IMR-90 (cell line): ENCODE measurements at regions not wholly inside any gene's neighbourhood (a gene's known extent, or its start where the extent isn't known, plus 50 kb on each side); places are given as distances from the start of the nearest gene placed in this dataset.

Experiments
- ATAC-seq: fragments of 200-7000 bp; cut with Tn5 transposase; 2 replicates; pipeline ENCODE4 v1.9.1; 2020; ENCODE audit warnings: low read depth, mild to moderate bottlenecking, moderate library complexity
- BruUV-seq: library from RNA; stranded (reverse); fragments of 400-500 nt; replicated peaks from 2 replicates; lab custom pipeline; 2021; lab: Mats Ljungman, UMichigan
- CTCF ChIA-PET: fragments of 300-600 bp; formaldehyde crosslinking; extraction: SDS; loops from one replicate; lab custom pipeline; 2021; ENCODE audit warnings: antibody characterized with exemption; lab: Yijun Ruan, JAX
- POLR2A ChIA-PET: fragments of 300-600 bp; sonication (Branson Sonifier 250); formaldehyde crosslinking; loops from one replicate; lab custom pipeline; 2022; ENCODE audit warnings: antibody characterized with exemption; ENCODE audit not compliant: unreplicated experiment; lab: Charles Lee
- DNase-seq: peaks from one replicate; pipeline ENCODE4 v3.0.0; 2013
- H2AFZ ChIP-seq: replicated peaks from 2 replicates; pipeline ENCODE3; 2013; ENCODE audit warnings: low read length, mild to moderate bottlenecking; ENCODE audit not compliant: poor library complexity
- H2AK5ac ChIP-seq: 2 replicates; pipeline ENCODE4 v1.6.1; 2013; ENCODE audit warnings: low read depth, low read length, inconsistent platforms
- H2AK9ac ChIP-seq: replicated peaks from 2 replicates; pipeline ENCODE3; 2013; ENCODE audit warnings: mild to moderate bottlenecking, low read depth, low read length, moderate library complexity; ENCODE audit not compliant: poor library complexity
- H2BK120ac ChIP-seq: 2 replicates; pipeline ENCODE4 v1.6.1; 2013; ENCODE audit warnings: low read depth, low read length, inconsistent platforms
- H2BK15ac ChIP-seq: 3 replicates; pipeline ENCODE4 v1.6.1; 2013; ENCODE audit warnings: low read depth, low read length, inconsistent platforms
- H2BK20ac ChIP-seq: 2 replicates; pipeline ENCODE4 v1.6.1; 2013; ENCODE audit warnings: low read depth, mild to moderate bottlenecking, inconsistent platforms, low read length, moderate library complexity
- H2BK5ac ChIP-seq: 2 replicates; pipeline ENCODE4 v1.6.1; 2013; ENCODE audit warnings: mild to moderate bottlenecking, low read depth, low read length, inconsistent platforms; ENCODE audit not compliant: poor library complexity, severe bottlenecking
- H3K14ac ChIP-seq: replicated peaks from 2 replicates; pipeline ENCODE4 v1.6.1; 2013; ENCODE audit warnings: low read depth, low read length, inconsistent platforms
- H3K18ac ChIP-seq: 2 replicates; pipeline ENCODE4 v1.6.1; 2013; ENCODE audit warnings: low read depth, low read length, control low read depth
- H3K23ac ChIP-seq: 2 replicates; pipeline ENCODE4 v1.6.1; 2013; ENCODE audit warnings: low read depth, low read length, inconsistent platforms
- H3K27ac ChIP-seq: 2 replicates; pipeline ENCODE4 v1.5.1; 2013; ENCODE audit warnings: mild to moderate bottlenecking, control low read depth, low read length; ENCODE audit not compliant: insufficient read depth
- H3K27me3 ChIP-seq: 2 replicates; pipeline ENCODE4 v1.6.1; 2013; ENCODE audit warnings: low read length; ENCODE audit not compliant: control insufficient read depth, insufficient read depth
- H3K36me3 ChIP-seq: 2 replicates; pipeline ENCODE4 v1.6.1; 2013; ENCODE audit warnings: low read length, mixed read lengths; ENCODE audit not compliant: control insufficient read depth, insufficient read depth
- H3K4ac ChIP-seq: 2 replicates; pipeline ENCODE4 v1.6.1; 2013; ENCODE audit warnings: low read depth, low read length, inconsistent platforms
- H3K4me1 ChIP-seq: 2 replicates; pipeline ENCODE4 v1.6.1; 2013; ENCODE audit warnings: low read length, mixed read lengths; ENCODE audit not compliant: control insufficient read depth, insufficient read depth
- H3K4me2 ChIP-seq: 2 replicates; pipeline ENCODE4 v1.6.1; 2013; ENCODE audit warnings: low read depth, mild to moderate bottlenecking, control low read depth, low read length, moderate library complexity
- H3K4me3 ChIP-seq: 2 replicates; pipeline ENCODE4 v1.5.1; 2013; ENCODE audit warnings: low read depth, mild to moderate bottlenecking, control low read depth, low read length, moderate library complexity; ENCODE audit not compliant: insufficient read depth
- H3K56ac ChIP-seq: 2 replicates; pipeline ENCODE4 v1.6.1; 2013; ENCODE audit warnings: low read length, inconsistent platforms; ENCODE audit not compliant: insufficient read depth; ENCODE audit errors: extremely low read depth
- H3K79me1 ChIP-seq, 2 experiments: 2 replicates each; pipeline ENCODE4 v1.6.1; 2013; ENCODE audit warnings: low read length in 2 of 2, inconsistent platforms in 1 of 2, low read depth in 1 of 2
- H3K9ac ChIP-seq: 2 replicates; pipeline ENCODE4 v1.6.1; 2013; ENCODE audit warnings: low read depth, low read length, control low read depth
- H3K9me1 ChIP-seq: 2 replicates; pipeline ENCODE4 v1.6.1; 2013; ENCODE audit warnings: low read length, inconsistent platforms; ENCODE audit not compliant: insufficient read depth
- H3K9me3 ChIP-seq: 2 replicates; pipeline ENCODE4 v1.6.1; 2013; ENCODE audit warnings: low read length; ENCODE audit not compliant: control insufficient read depth, insufficient read depth
- H4K20me1 ChIP-seq: 2 replicates; pipeline ENCODE4 v1.6.1; 2013; ENCODE audit warnings: low read length, inconsistent platforms; ENCODE audit not compliant: insufficient read depth
- H4K5ac ChIP-seq: 2 replicates; pipeline ENCODE4 v1.6.1; 2013; ENCODE audit warnings: mild to moderate bottlenecking, low read depth, low read length, control low read depth
- H4K8ac ChIP-seq, 2 experiments: 2 replicates each; pipeline ENCODE4 v1.6.1; 2013; ENCODE audit warnings: low read depth in 2 of 2, low read length in 2 of 2, control low read depth in 1 of 2, inconsistent platforms in 1 of 2
- H4K91ac ChIP-seq: 2 replicates; pipeline ENCODE4 v1.6.1; 2013; ENCODE audit warnings: low read depth, low read length, inconsistent platforms; ENCODE audit not compliant: insufficient read depth
- BHLHE40 ChIP-seq: fragments of 150-350 bp; IDR thresholded peaks from 2 replicates; pipeline ENCODE4 v1.6.1; 2016; ENCODE audit warnings: mild to moderate bottlenecking, low read depth, low read length
- POLR2A ChIP-seq: IDR thresholded peaks from 2 replicates; pipeline ENCODE4 v1.6.1; 2012; ENCODE audit warnings: mild to moderate bottlenecking, low read depth, low read length
- USF2 ChIP-seq: fragments of 150-350 bp; IDR thresholded peaks from 2 replicates; pipeline ENCODE4 v1.6.1; 2017; ENCODE audit warnings: mild to moderate bottlenecking, antibody characterized with exemption, low read length, low read depth
- WGBS, 2 experiments: methylation state at CpG; one replicate each; pipeline versions ENCODE4 v1.1.5 to v1.1.7; 2013; ENCODE audit warnings: missing lambda C conversion rate in 2 of 2; ENCODE audit not compliant: insufficient read length in 1 of 2; ENCODE audit errors: extremely low coverage in 2 of 2; 5-methylcytosine and 5-hydroxymethylcytosine counted together
- dilution Hi-C: fragments of 300-500 bp; cut with HindIII; formaldehyde crosslinking; loops from one replicate; pipeline ENCODE4 v1.14.3; 2018; ENCODE audit warnings: low sequenced_read_pairs; ENCODE audit not compliant: unreplicated experiment
- in situ Hi-C: fragments of 300-500 bp; cut with MboI; formaldehyde crosslinking; loops from 3 replicates; pipeline ENCODE4 v1.14.3; 2019; ENCODE audit warnings: low sequenced_read_pairs, inconsistent platforms, mixed read lengths
- intact Hi-C: fragments of 100-400 bp; cut with micrococcal nuclease; formaldehyde crosslinking; loops from 2 replicates; pipeline ENCODE4 v1.10.0; 2022

GRCh38 chr1:201608635-201609395, 69.9 kb downstream of the NAV1 start:
- peak overlapping the region; percentile 47 for H3K4ac ChIP-seq
- H3K14ac ChIP-seq: peak overlapping the region; percentile 62; the same call in 1 of the 2 replicates
- H3K27ac ChIP-seq: no peak overlapping the region
- H3K18ac ChIP-seq: no peak overlapping the region
- peak overlapping the region; percentile 28; the same call in 1 of the 2 replicates for H2BK20ac ChIP-seq
- dilution Hi-C loops: no loop called here
- H2BK120ac ChIP-seq: peak overlapping the region; percentile 35
- H2AK9ac ChIP-seq: peak overlapping the region; percentile 31
- WGBS, 2 experiments: 86% methylated on average over 1 of the region's 11 CpGs; no CpG with 5 or more reads in 1 of the 2 experiments
- no peaks in the 10 kb centered on the region for H3K9me3 ChIP-seq
- H2AK5ac ChIP-seq: peak overlapping the region; percentile 66
- no peaks in the 10 kb centered on the region for H3K27me3 ChIP-seq
- peaks cover 33% of the 10 kb centered on the region for H3K9me1 ChIP-seq
- H3K4me1 ChIP-seq: peaks cover 26% of the 10 kb centered on the region
- H3K9ac ChIP-seq: no peak overlapping the region
- peak overlapping the region; percentile 18 for H2AFZ ChIP-seq
- no peak for TF ChIP-seq POLR2A
- peak; percentile 58; the same call in 1 of the 2 replicates for TF ChIP-seq BHLHE40
- peak; percentile 45 for TF ChIP-seq USF2
- H3K23ac ChIP-seq: peak overlapping the region; percentile 6; the same call in 1 of the 2 replicates
- ATAC-seq (peak; percentile 15; the same call in 1 of the 2 replicates), DNase-seq (peak; percentile 29)
- H2BK15ac ChIP-seq: no peak overlapping the region
- BruUV-seq: no TSS peak
- H3K4me3 ChIP-seq: no peak overlapping the region
- ChIA-PET CTCF (no interaction called here), POLR2A (interaction anchor here (0.6 kb wide), 1 partner anchor 102 kb away, joined by 3 read pairs; the partner anchor contains the start of gene CSRP1)
- H4K91ac ChIP-seq: 0 out of 2 replicates have a peak overlapping the region, but pooled peaks have one; percentile 0
- intact Hi-C loops: no loop called here
- in situ Hi-C loops: no loop called here
- H2BK5ac ChIP-seq: no peak overlapping the region
- no peaks in the 10 kb centered on the region; the same call in 1 of the 2 replicates for H3K36me3 ChIP-seq
- no peak overlapping the region for H3K56ac ChIP-seq
- no peak overlapping the region for H3K4me2 ChIP-seq
- H4K5ac ChIP-seq: no peak overlapping the region
- peaks cover 34 to 74% of the 10 kb centered on the region in 2 experiments for H3K79me1 ChIP-seq
- H4K8ac ChIP-seq: no peak overlapping the region
- H4K20me1 ChIP-seq: peaks cover 68% of the 10 kb centered on the region
